ENCODE measurements at regions not wholly inside any gene's neighbourhood (a gene's known extent, or its start where the extent isn't known, plus 50 kb on each side); places are given as distances from the start of the nearest gene placed in this dataset.

GRCh38 chr12:11461433-11461832 is 66.1 kb upstream of the PRB2 start:
- no peak for TF ChIP-seq POLR2A (IDR thresholded peaks at IDR 0.05)
- TF ChIP-seq CTCF (IDR thresholded peaks at IDR 0.05): no peak
- TF ChIP-seq EP300 (IDR thresholded peaks at IDR 0.05): no peak
- no peak for TF ChIP-seq POLR2AphosphoS5 (IDR thresholded peaks at IDR 0.05)

Measured in upper lobe of left lung (tissue), 4 donors.